ENCODE measurements at regions not wholly inside any gene's neighbourhood (a gene's known extent, or its start where the extent isn't known, plus 50 kb on each side); places are given as distances from the start of the nearest gene placed in this dataset.

DNA sequence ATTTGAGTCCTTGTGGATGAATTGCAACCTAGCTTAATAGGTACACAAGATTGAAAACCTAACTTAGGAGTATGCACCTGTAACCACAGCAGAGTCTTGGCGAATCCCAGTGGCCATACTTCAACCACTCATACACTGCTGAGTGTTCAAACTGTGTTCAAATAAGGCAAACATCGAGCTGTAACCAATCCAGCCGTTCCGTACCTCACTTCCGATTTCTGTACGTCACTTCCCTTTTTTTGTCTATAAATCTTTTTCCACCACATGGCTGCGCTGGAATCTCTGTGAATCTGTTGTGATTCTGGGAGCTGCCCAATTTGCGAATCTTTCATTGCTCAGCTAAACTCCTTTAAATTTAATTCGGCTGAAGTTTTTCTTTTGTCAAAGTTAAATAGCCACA is 190.6 kb downstream of the MAF start:
- TF ChIP-seq EZH2 (IDR thresholded peaks at IDR 0.05; ENCODE audit: low read length): no peak
- TF ChIP-seq, protein P1, sequence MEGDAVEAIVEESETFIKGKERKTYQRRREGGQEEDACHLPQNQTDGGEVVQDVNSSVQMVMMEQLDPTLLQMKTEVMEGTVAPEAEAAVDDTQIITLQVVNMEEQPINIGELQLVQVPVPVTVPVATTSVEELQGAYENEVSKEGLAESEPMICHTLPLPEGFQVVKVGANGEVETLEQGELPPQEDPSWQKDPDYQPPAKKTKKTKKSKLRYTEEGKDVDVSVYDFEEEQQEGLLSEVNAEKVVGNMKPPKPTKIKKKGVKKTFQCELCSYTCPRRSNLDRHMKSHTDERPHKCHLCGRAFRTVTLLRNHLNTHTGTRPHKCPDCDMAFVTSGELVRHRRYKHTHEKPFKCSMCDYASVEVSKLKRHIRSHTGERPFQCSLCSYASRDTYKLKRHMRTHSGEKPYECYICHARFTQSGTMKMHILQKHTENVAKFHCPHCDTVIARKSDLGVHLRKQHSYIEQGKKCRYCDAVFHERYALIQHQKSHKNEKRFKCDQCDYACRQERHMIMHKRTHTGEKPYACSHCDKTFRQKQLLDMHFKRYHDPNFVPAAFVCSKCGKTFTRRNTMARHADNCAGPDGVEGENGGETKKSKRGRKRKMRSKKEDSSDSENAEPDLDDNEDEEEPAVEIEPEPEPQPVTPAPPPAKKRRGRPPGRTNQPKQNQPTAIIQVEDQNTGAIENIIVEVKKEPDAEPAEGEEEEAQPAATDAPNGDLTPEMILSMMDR (optimal IDR thresholded peaks at IDR 0.05 in 1 of 3, IDR thresholded peaks at IDR 0.05 in 1 of 3, conservative IDR thresholded peaks at IDR 0.05 in 1 of 3; ENCODE audit: extremely low read depth in 1 of 3, insufficient read depth in 2 of 3, low read length in 3 of 3): no peak
- FAIRE-seq (no peak), DNase-seq (ENCODE audit: low read depth, low spot score) (no peak)
- H3K79me2 ChIP-seq (ENCODE audit: control insufficient read depth, insufficient read depth, low read length): no peaks in the 10 kb centered on the region
- no peak overlapping the region for H3K27ac ChIP-seq (ENCODE audit: control insufficient read depth, insufficient read depth, low read length)
- H3K4me1 ChIP-seq (ENCODE audit: control insufficient read depth, extremely low read depth, insufficient read depth, low read length): peaks cover 6% of the 10 kb centered on the region
- no peaks in the 10 kb centered on the region for H3K36me3 ChIP-seq (ENCODE audit: control insufficient read depth in 2 of 2, extremely low read depth in 1 of 2, insufficient read depth in 2 of 2, low read length in 2 of 2)
- H3K9me3 ChIP-seq (ENCODE audit: control insufficient read depth, low read depth, low read length): no peaks in the 10 kb centered on the region
- no peaks in the 10 kb centered on the region for H3K27me3 ChIP-seq (ENCODE audit: control insufficient read depth, extremely low read depth, insufficient read depth, low read length)
- no peak overlapping the region for H2AFZ ChIP-seq (ENCODE audit: control insufficient read depth, low read length)
- dilution Hi-C loops (cut with MboI; ENCODE audit: extremely low pct_ligation_motif_present, low sequenced_read_pairs): no loop called here
- no peaks in the 10 kb centered on the region for H4K20me1 ChIP-seq (ENCODE audit: control insufficient read depth, extremely low read depth, insufficient read depth, low read length)
- no peaks in the 10 kb centered on the region for H3K9me1 ChIP-seq (ENCODE audit: control insufficient read depth, extremely low read depth, insufficient read depth, low read length)
- no peak overlapping the region for H3K9ac ChIP-seq (ENCODE audit: control insufficient read depth, extremely low read depth, insufficient read depth, low read length)
- H3K4me3 ChIP-seq (ENCODE audit: control insufficient read depth in 2 of 3, extremely low read depth in 1 of 3, insufficient read depth in 2 of 3, low read depth in 1 of 3, low read length in 3 of 3): no peak overlapping the region
- H3K4me2 ChIP-seq (ENCODE audit: control insufficient read depth, extremely low read depth, insufficient read depth, low read depth, low read length): no peak overlapping the region

DNA sequence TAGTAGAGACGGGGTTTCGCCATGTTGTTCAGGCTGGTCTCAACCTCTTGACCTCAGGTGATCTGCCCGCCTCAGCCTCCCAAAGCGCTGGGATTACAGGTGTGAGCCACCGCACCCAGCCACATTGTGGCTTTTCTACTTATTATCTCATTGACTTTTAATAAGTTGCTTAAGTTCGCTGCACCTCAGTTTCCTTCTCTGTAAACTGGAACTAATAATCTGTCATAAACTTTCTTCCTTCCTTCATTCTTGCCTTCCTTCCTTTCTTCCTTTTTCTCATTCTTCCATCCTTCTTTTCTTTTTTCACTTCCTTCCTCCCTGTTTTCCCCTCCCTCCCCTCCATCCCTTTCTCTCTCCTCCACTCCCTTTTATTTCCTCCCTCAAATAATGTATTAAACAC is 192.2 kb downstream of the MAF start:
- Histone ChIP-seq H3K79me2 (ENCODE audit: control insufficient read depth, insufficient read depth, low read length) (no peaks in the 10 kb centered on the region), H3K4me1 (ENCODE audit: control insufficient read depth, extremely low read depth, insufficient read depth, low read length) (peaks cover 6% of the 10 kb centered on the region), H3K9me3 (ENCODE audit: control insufficient read depth, low read depth, low read length) (no peaks in the 10 kb centered on the region), H3K27ac (ENCODE audit: control insufficient read depth, insufficient read depth, low read length) (no peak overlapping the region), H3K9me1 (ENCODE audit: control insufficient read depth, extremely low read depth, insufficient read depth, low read length) (no peaks in the 10 kb centered on the region), H3K27me3 (ENCODE audit: control insufficient read depth, extremely low read depth, insufficient read depth, low read length) (no peaks in the 10 kb centered on the region), H3K4me3 (ENCODE audit: control insufficient read depth in 2 of 3, extremely low read depth in 1 of 3, insufficient read depth in 2 of 3, low read depth in 1 of 3, low read length in 3 of 3) (no peak overlapping the region), H3K9ac (ENCODE audit: control insufficient read depth, extremely low read depth, insufficient read depth, low read length) (no peak overlapping the region), H2AFZ (ENCODE audit: control insufficient read depth, low read length) (no peak overlapping the region), H4K20me1 (ENCODE audit: control insufficient read depth, extremely low read depth, insufficient read depth, low read length) (no peaks in the 10 kb centered on the region), H3K4me2 (ENCODE audit: control insufficient read depth, extremely low read depth, insufficient read depth, low read depth, low read length) (no peak overlapping the region), H3K36me3 (ENCODE audit: control insufficient read depth in 2 of 2, extremely low read depth in 1 of 2, insufficient read depth in 2 of 2, low read length in 2 of 2) (no peaks in the 10 kb centered on the region)
- DNase-seq (ENCODE audit: low read depth, low spot score) (no peak), FAIRE-seq (no peak)
- dilution Hi-C loops (cut with MboI; ENCODE audit: extremely low pct_ligation_motif_present, low sequenced_read_pairs): no loop called here
- no peak for TF ChIP-seq EZH2 (IDR thresholded peaks at IDR 0.05; ENCODE audit: low read length)
- TF ChIP-seq, protein P1 (optimal IDR thresholded peaks at IDR 0.05 in 1 of 3, IDR thresholded peaks at IDR 0.05 in 1 of 3, conservative IDR thresholded peaks at IDR 0.05 in 1 of 3; ENCODE audit: extremely low read depth in 1 of 3, insufficient read depth in 2 of 3, low read length in 3 of 3): no peak

Measured in keratinocyte (primary cell).